OCI-LY1 (cell line): ENCODE measurements at regions not wholly inside any gene's neighbourhood (a gene's known extent, or its start where the extent isn't known, plus 50 kb on each side); places are given as distances from the start of the nearest gene placed in this dataset.

Experiments used
- H2AFZ ChIP-seq: fragments of 200-600 bp; sonication (generic), shearing (Covaris generic); 2 replicates; pipeline ENCODE4 v1.6.0; 2014; ENCODE audit warnings: antibody characterized with exemption, mild to moderate bottlenecking, low read length
- H3F3A ChIP-seq: fragments of 200-600 bp; sonication (generic), shearing (Covaris generic); 2 replicates; pipeline ENCODE4 v1.6.0; 2014; ENCODE audit warnings: mild to moderate bottlenecking, antibody characterized with exemption, low read length, moderate library complexity; ENCODE audit not compliant: insufficient read depth
- H3K27ac ChIP-seq: fragments of 200-600 bp; sonication (generic); 2 replicates; pipeline ENCODE4 v1.5.1; 2014; ENCODE audit warnings: low read length, mixed run types, mild to moderate bottlenecking, low read depth; ENCODE audit not compliant: poor library complexity, severe bottlenecking
- H3K27me3 ChIP-seq: fragments of 200-600 bp; sonication (generic); 2 replicates; pipeline ENCODE4 v1.6.0; 2014; ENCODE audit warnings: antibody characterized with exemption, mild to moderate bottlenecking, low read length, moderate library complexity; ENCODE audit not compliant: insufficient read depth
- H3K36me3 ChIP-seq: fragments of 200-600 bp; sonication (generic); 2 replicates; pipeline ENCODE4 v1.6.1; 2014; ENCODE audit warnings: mild to moderate bottlenecking, antibody characterized with exemption, low read length, moderate library complexity, mixed read lengths; ENCODE audit not compliant: insufficient read depth
- H3K4me1 ChIP-seq: fragments of 200-600 bp; sonication (generic); 2 replicates; pipeline ENCODE4 v1.5.1; 2014; ENCODE audit warnings: mild to moderate bottlenecking, low read length, moderate library complexity; ENCODE audit not compliant: insufficient read depth, severe bottlenecking
- H3K4me2 ChIP-seq: fragments of 200-600 bp; sonication (generic), shearing (Covaris generic); 2 replicates; pipeline ENCODE4 v1.6.1; 2014; ENCODE audit warnings: low read length
- H3K4me3 ChIP-seq: fragments of 200-600 bp; sonication (generic); 2 replicates; pipeline ENCODE4 v1.5.1; 2014; ENCODE audit warnings: low read length, low read depth, mild to moderate bottlenecking, mixed read lengths; ENCODE audit not compliant: poor library complexity, severe bottlenecking
- H3K79me2 ChIP-seq: fragments of 200-600 bp; shearing (Covaris generic); 2 replicates; pipeline ENCODE4 v1.6.1; 2016; ENCODE audit warnings: mixed run types, low read length, mixed read lengths; ENCODE audit not compliant: insufficient read depth
- H3K9ac ChIP-seq: fragments of 200-600 bp; sonication (generic), shearing (Covaris generic); 2 replicates; pipeline ENCODE4 v1.6.1; 2014; ENCODE audit warnings: mild to moderate bottlenecking, low read length, mixed read lengths
- H3K9me2 ChIP-seq: fragments of 200-600 bp; sonication (generic), shearing (Covaris generic); 2 replicates; pipeline ENCODE4 v1.6.1; 2014; ENCODE audit warnings: low read depth, mild to moderate bottlenecking, low read length, mixed read lengths
- H3K9me3 ChIP-seq: fragments of 200-600 bp; shearing (Covaris generic); 2 replicates; pipeline ENCODE4 v1.6.1; 2014; ENCODE audit warnings: low read length, mixed read lengths
- H4K20me1 ChIP-seq: fragments of 200-600 bp; sonication (generic), shearing (Covaris generic); 2 replicates; pipeline ENCODE4 v1.6.0; 2016; ENCODE audit warnings: mild to moderate bottlenecking, low read length; ENCODE audit not compliant: insufficient read depth
- CTCF ChIP-seq: fragments of 200-600 bp; sonication (generic), shearing (Covaris generic); IDR thresholded peaks from 2 replicates; pipeline ENCODE4 v1.5.1; 2017; ENCODE audit warnings: mild to moderate bottlenecking, antibody characterized with exemption, low read length, moderate library complexity, mixed read lengths
- EZH2 ChIP-seq: fragments of 200-600 bp; sonication (generic), shearing (Covaris generic); IDR thresholded peaks from 2 replicates; pipeline ENCODE4 v1.8.0; 2017; ENCODE audit warnings: borderline replicate concordance, mixed run types, mild to moderate bottlenecking, antibody characterized with exemption, low read length, moderate library complexity, mixed read lengths

GRCh38 chr2:153105829-153106578 is 372.6 kb downstream of the RPRM start:
- Histone ChIP-seq H3F3A (no peaks in the 10 kb centered on the region), H3K4me3 (no peak overlapping the region), H3K4me2 (no peak overlapping the region), H3K9ac (no peak overlapping the region), H3K27me3 (no peaks in the 10 kb centered on the region), H3K79me2 (no peaks in the 10 kb centered on the region), H3K27ac (no peak overlapping the region), H3K4me1 (no peaks in the 10 kb centered on the region), H3K9me3 (no peaks in the 10 kb centered on the region), H3K9me2 (no peaks in the 10 kb centered on the region), H4K20me1 (no peaks in the 10 kb centered on the region), H2AFZ (no peak overlapping the region), H3K36me3 (no peaks in the 10 kb centered on the region)
- TF ChIP-seq CTCF (no peak), EZH2 (no peak)

DNA sequence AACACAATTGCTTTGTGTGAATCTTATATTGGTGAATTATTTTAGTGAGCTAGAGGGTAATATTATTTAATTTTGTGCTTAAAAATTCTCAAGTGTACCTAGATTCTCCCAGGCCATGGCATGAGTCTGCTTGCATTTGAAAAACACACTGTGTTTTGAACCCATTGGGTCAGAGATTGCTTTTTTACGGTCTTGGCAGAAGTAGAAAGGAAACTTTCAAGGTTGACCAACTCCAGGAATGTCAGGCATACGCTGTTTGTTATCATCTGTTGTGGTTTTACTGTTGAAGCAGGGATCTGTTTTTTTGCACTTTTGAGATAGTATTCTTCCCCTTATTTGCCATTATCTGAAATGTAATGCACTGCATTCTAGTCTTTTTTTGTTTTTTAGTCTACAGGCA is 377.4 kb downstream of the RPRM start:
- Histone ChIP-seq H3K9me3 (no peaks in the 10 kb centered on the region), H3K27ac (no peak overlapping the region), H3F3A (no peaks in the 10 kb centered on the region; the same call in 1 of the 2 replicates), H3K4me3 (no peak overlapping the region), H3K9me2 (no peaks in the 10 kb centered on the region), H3K36me3 (no peaks in the 10 kb centered on the region), H3K4me1 (no peaks in the 10 kb centered on the region), H3K4me2 (no peak overlapping the region), H3K9ac (no peak overlapping the region), H3K27me3 (no peaks in the 10 kb centered on the region), H4K20me1 (no peaks in the 10 kb centered on the region), H2AFZ (no peak overlapping the region), H3K79me2 (no peaks in the 10 kb centered on the region)
- TF ChIP-seq CTCF (no peak), EZH2 (no peak)

DNA sequence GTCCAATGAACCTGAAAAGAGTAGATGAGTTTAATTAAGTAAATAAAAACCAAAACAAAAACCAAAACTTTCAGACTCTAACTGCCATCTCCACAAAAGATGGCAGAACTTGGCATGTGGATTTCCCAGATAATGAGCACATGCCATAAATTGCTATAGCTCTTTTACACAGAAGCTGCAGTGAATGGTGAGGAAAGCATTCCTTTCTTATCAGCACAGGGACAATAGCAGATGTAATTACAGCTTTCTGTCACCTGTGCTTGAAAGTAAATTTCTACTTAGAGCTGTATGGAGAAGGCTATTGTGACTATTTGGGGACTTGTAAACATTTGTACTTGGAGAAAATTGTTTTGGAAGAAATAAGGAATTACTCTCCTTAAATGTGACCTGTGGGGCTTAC is 378.4 kb downstream of the RPRM start:
- Histone ChIP-seq H3K9me2 (no peaks in the 10 kb centered on the region), H4K20me1 (no peaks in the 10 kb centered on the region), H3K4me2 (no peak overlapping the region), H3K27me3 (no peaks in the 10 kb centered on the region), H3K4me3 (no peak overlapping the region), H3F3A (no peaks in the 10 kb centered on the region; the same call in 1 of the 2 replicates), H2AFZ (no peak overlapping the region), H3K4me1 (no peaks in the 10 kb centered on the region), H3K79me2 (no peaks in the 10 kb centered on the region), H3K9me3 (no peaks in the 10 kb centered on the region), H3K27ac (no peak overlapping the region), H3K9ac (no peak overlapping the region), H3K36me3 (no peaks in the 10 kb centered on the region)
- TF ChIP-seq CTCF (no peak), EZH2 (no peak)
